ENCODE measurements at regions not wholly inside any gene's neighbourhood (a gene's known extent, or its start where the extent isn't known, plus 50 kb on each side); places are given as distances from the start of the nearest gene placed in this dataset.

- TF ChIP-seq BCLAF1 (IDR thresholded peaks at IDR 0.05; ENCODE audit: borderline replicate concordance in 1 of 2, control insufficient read depth in 1 of 2, low read depth in 2 of 2, low read length in 1 of 2) (no peak), MIER1 (IDR thresholded peaks at IDR 0.05; ENCODE audit: low read depth) (no peak), PTRF (tag; IDR thresholded peaks at IDR 0.05) (no peak), RAD21 (CRISPR knock-in tag; conservative IDR thresholded peaks at IDR 0.05 in 1 of 2, IDR thresholded peaks at IDR 0.05 in 1 of 2) (peak; percentile 26 to 65; a peak in 3 of 4 replicates), ZFP91 (CRISPR knock-in tag; IDR thresholded peaks at IDR 0.05) (no peak), ZNF644 (tag; IDR thresholded peaks at IDR 0.05; ENCODE audit: low read depth) (no peak), EP300 (IDR thresholded peaks at IDR 0.05; ENCODE audit: low read length) (no peak), ZNF592 (IDR thresholded peaks at IDR 0.05) (no peak), ZNF3 (CRISPR knock-in tag; IDR thresholded peaks at IDR 0.05) (no peak), TCF7 (IDR thresholded peaks at IDR 0.05; ENCODE audit: borderline replicate concordance) (no peak), SMC3 (conservative IDR thresholded peaks at IDR 0.05; ENCODE audit: insufficient read depth, low read depth, low read length) (0 out of 2 replicates have a peak, but pooled peaks have one; percentile 13), RCOR1 (IDR thresholded peaks at IDR 0.05; ENCODE audit: borderline replicate concordance in 1 of 2, low read depth in 2 of 2, low read length in 2 of 2) (0 out of 4 replicates have a peak, but pooled peaks of 1 of the 2 experiments have one; percentile 22), HDAC3 (IDR thresholded peaks at IDR 0.05; ENCODE audit: borderline replicate concordance, partially characterized antibody) (no peak), TRIM28 (IDR thresholded peaks at IDR 0.05) (no peak), PPARD (CRISPR knock-in tag; IDR thresholded peaks at IDR 0.05) (no peak), MECOM (CRISPR knock-in tag; IDR thresholded peaks at IDR 0.05) (no peak), PHF21A (IDR thresholded peaks at IDR 0.05; ENCODE audit: borderline replicate concordance, low read depth) (no peak), NR1H2 (CRISPR knock-in tag; IDR thresholded peaks at IDR 0.05) (no peak), FOXK2 (conservative IDR thresholded peaks at IDR 0.05 in 1 of 2, IDR thresholded peaks at IDR 0.05 in 1 of 2; ENCODE audit: low read depth in 2 of 2) (0 out of 4 replicates have a peak, but pooled peaks of 1 of the 2 experiments have one; percentile 25)
These were observed 53.3 kb upstream of the RNU6ATAC start (continued) for GRCh38 chr9:134217431-134218210.
